ENCODE measurements at regions not wholly inside any gene's neighbourhood (a gene's known extent, or its start where the extent isn't known, plus 50 kb on each side); places are given as distances from the start of the nearest gene placed in this dataset.

DNA sequence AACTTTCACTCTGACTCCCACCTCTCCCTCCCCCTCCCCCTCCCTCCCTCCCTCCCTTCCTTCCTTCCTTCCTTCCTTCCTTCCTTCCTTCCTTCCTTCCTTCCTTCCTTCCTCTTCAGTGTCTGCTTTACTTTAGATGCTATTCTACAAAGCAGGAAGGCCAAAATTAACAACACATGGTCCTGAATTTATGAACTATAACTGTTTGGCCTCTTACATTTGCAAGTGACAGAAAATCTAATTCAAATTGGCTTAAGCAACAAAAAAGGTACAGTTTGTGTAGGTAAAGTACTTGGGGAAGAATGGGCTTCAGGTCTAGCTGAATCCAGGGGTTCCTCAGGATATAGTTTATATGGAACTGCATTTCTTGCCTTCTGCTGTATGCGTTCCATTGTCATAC is 673.0 kb downstream of the AACS start:
- H3K4me3 ChIP-seq (replicated peaks; ENCODE audit: low read depth, low read length) = no peak overlapping the region
- TF ChIP-seq, protein P1, sequence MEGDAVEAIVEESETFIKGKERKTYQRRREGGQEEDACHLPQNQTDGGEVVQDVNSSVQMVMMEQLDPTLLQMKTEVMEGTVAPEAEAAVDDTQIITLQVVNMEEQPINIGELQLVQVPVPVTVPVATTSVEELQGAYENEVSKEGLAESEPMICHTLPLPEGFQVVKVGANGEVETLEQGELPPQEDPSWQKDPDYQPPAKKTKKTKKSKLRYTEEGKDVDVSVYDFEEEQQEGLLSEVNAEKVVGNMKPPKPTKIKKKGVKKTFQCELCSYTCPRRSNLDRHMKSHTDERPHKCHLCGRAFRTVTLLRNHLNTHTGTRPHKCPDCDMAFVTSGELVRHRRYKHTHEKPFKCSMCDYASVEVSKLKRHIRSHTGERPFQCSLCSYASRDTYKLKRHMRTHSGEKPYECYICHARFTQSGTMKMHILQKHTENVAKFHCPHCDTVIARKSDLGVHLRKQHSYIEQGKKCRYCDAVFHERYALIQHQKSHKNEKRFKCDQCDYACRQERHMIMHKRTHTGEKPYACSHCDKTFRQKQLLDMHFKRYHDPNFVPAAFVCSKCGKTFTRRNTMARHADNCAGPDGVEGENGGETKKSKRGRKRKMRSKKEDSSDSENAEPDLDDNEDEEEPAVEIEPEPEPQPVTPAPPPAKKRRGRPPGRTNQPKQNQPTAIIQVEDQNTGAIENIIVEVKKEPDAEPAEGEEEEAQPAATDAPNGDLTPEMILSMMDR (IDR thresholded peaks at IDR 0.05; ENCODE audit: low read length, missing control alignments) = no peak
- no peak for DNase-seq (ENCODE audit: low read depth)

DNA sequence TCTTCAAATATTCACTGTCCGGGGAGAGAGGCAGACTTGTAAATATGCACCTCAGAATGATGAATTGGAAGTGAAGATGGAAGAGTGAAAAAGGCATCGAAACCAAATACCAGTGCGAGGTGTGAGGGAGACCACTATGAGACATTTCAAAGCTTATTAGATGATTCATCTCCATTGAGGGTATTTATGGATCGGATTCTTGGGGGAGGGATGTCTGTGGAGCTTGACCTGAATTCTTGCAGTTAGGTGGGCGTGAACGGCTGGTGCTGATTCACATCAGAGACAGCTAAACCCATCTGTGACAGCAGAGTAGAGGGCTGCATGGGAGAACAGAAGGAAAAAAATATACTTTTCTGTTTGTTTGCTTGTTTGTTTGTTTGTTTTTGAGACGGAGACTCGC is 677.2 kb downstream of the AACS start:
- TF ChIP-seq, protein P1 (IDR thresholded peaks at IDR 0.05; ENCODE audit: low read length, missing control alignments) = no peak
- no peak overlapping the region for H3K4me3 ChIP-seq (replicated peaks; ENCODE audit: low read depth, low read length)
- DNase-seq (ENCODE audit: low read depth) = no peak

DNA sequence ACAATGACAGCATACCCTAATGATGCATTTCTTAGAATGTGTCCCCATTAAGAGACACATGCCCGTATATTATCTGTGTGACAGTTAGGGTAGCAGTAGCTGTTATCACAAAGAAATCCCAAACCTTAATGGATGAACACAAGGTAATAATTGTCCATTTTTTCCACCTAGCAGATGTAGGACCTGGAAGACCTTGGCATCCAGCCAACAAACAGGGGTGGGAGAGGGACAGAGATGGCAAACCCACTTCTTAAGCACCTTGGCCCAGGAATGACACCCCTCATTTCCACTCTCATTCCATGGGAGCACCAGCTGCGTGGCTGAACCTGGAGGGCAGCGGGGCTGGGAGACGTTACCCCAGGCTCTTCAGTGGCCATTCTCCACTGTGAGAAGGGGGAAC is 679.0 kb downstream of the AACS start:
- no peak overlapping the region for H3K4me3 ChIP-seq (replicated peaks; ENCODE audit: low read depth, low read length)
- no peak for DNase-seq (ENCODE audit: low read depth)
- TF ChIP-seq, protein P1 (IDR thresholded peaks at IDR 0.05; ENCODE audit: low read length, missing control alignments) = no peak

DNA sequence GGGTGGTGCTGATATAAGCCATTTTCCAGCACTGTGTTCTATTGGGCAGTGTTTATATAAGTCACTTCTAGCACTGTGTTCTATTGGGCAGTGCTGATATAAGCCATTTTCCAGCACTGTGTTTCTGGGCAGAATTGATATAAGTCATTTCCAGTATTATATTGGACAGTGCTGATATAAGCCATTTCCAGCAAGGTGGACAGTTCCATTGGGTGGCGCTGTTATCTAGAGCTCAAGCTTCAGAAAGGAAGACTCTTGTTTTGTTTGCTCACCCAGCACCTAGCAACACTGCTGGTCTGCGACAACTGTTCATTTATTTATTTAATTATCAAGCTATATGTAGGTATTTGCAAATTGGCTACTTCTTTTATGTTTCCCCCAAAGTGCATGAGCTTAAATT is 690.3 kb downstream of the AACS start:
- DNase-seq (ENCODE audit: low read depth) = no peak
- TF ChIP-seq, protein P1 (IDR thresholded peaks at IDR 0.05; ENCODE audit: low read length, missing control alignments) = no peak
- H3K4me3 ChIP-seq (replicated peaks; ENCODE audit: low read depth, low read length) = no peak overlapping the region

DNA sequence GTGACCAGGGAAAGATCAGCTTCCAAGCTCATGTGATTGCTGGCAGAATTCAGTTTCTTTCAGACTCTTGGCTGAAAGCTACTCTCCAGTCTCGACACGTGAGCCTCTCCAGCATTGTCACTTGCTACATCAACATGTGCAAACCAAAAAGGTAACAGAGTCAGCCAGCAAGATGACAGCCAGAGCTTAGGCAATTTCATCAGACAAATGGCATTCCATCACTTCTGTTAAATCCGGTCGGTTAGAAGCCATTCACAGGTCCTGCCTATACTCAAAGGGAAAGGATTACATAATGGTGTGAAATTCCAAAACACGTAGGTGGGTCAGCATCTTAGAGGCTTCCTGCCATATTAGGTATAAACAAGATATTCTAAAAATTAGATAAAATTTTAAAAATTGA is 700.9 kb downstream of the AACS start:
- no peak for DNase-seq (ENCODE audit: low read depth)
- H3K4me3 ChIP-seq (replicated peaks; ENCODE audit: low read depth, low read length) = no peak overlapping the region
- TF ChIP-seq, protein P1 (IDR thresholded peaks at IDR 0.05; ENCODE audit: low read length, missing control alignments) = no peak

DNA sequence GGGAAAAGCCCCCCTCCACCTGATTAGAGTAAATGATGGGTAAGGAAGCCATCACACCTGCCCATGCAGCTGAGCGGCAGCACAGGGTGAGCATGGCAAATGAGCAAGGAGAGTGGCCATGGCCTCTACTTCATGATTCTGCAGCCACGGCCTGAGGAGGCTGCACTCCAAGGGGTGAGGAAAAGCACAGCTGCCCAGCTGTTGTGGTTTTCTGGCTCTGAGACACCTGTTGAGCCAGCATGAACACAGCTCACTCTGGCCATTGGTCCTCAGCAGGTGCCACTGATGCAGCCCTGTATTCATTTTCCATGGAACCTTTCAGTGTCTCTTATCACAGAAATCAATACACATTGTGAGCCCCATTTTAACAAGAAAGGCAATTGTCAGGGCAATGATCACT is 707.2 kb downstream of the AACS start:
- DNase-seq (ENCODE audit: low read depth) = no peak
- no peak overlapping the region for H3K4me3 ChIP-seq (replicated peaks; ENCODE audit: low read depth, low read length)
- TF ChIP-seq, protein P1 (IDR thresholded peaks at IDR 0.05; ENCODE audit: low read length, missing control alignments) = no peak

GRCh38 chr12:125773033-125773640 is 707.9 kb downstream of the AACS start:
- no peak for DNase-seq (ENCODE audit: low read depth)
- H3K4me3 ChIP-seq (replicated peaks; ENCODE audit: low read depth, low read length) = no peak overlapping the region
- TF ChIP-seq, protein P1 (IDR thresholded peaks at IDR 0.05; ENCODE audit: low read length, missing control alignments) = no peak

Measured in fibroblast of pulmonary artery (primary cell).